Eye (tissue), 1 donor: ENCODE measurements at regions not wholly inside any gene's neighbourhood (a gene's known extent, or its start where the extent isn't known, plus 50 kb on each side); places are given as distances from the start of the nearest gene placed in this dataset.
"Not testable (repeated sequence)": the region's sequence is repeated elsewhere in the genome, so short reads cannot be mapped to it uniquely, and the experiment has no call there.

ENCODE experiments used
- DNase-seq: peaks from one replicate; pipeline ENCODE4 v3.0.0-alpha.2; 2015

GRCh38 chr2:126952216-126952615 lies 53.5 kb downstream of the TEX51 start:
- DNase-seq = no peak

GRCh38 chr2:126953483-126953882 lies 54.8 kb downstream of the TEX51 start:
- no peak for DNase-seq

GRCh38 chr2:126954831-126955230 lies 56.1 kb downstream of the TEX51 start:
- DNase-seq = no peak

- not testable (repeated sequence) for DNase-seq
Observed at GRCh38 chr2:126956773-126957172, 58.1 kb downstream of the TEX51 start.

GRCh38 chr2:126963390-126963789 lies 64.7 kb downstream of the TEX51 start:
- no peak for DNase-seq

GRCh38 chr2:126966601-126967000 lies 67.9 kb downstream of the TEX51 start:
- no peak for DNase-seq

- DNase-seq = peak; percentile 20
Observed at GRCh38 chr2:126970583-126970982, 71.9 kb downstream of the TEX51 start.

GRCh38 chr2:126971162-126971480 lies 72.4 kb downstream of the TEX51 start:
- DNase-seq = no peak

GRCh38 chr2:126971481-126972278 lies 73.0 kb downstream of the TEX51 start:
- peak; percentile 93 for DNase-seq

GRCh38 chr2:126972279-126972626 lies 73.6 kb downstream of the TEX51 start:
- DNase-seq = no peak

- DNase-seq = no peak
Observed at GRCh38 chr2:126973745-126974144, 75.1 kb downstream of the TEX51 start.

GRCh38 chr2:126975671-126976655 lies 77.3 kb downstream of the TEX51 start:
- DNase-seq = peak; percentile 16

- DNase-seq = peak; percentile 23
Observed at GRCh38 chr2:126976721-126977328, 78.1 kb downstream of the TEX51 start.

GRCh38 chr2:126978333-126978732 lies 79.6 kb downstream of the TEX51 start:
- no peak for DNase-seq

GRCh38 chr2:126979039-126980003 lies 80.6 kb downstream of the TEX51 start:
- no peak for DNase-seq

GRCh38 chr2:126981476-126981875 lies 82.8 kb downstream of the TEX51 start:
- no peak for DNase-seq

- DNase-seq = no peak
Observed at GRCh38 chr2:126982935-126983334, 84.2 kb downstream of the TEX51 start.

- DNase-seq = no peak
Observed at GRCh38 chr2:126986631-126987187, 88.0 kb downstream of the TEX51 start.

GRCh38 chr2:126988482-126988881 lies 89.8 kb downstream of the TEX51 start:
- no peak for DNase-seq

GRCh38 chr2:126989064-126989463 lies 90.4 kb downstream of the TEX51 start:
- DNase-seq = not testable (repeated sequence)

- DNase-seq = no peak
Observed at GRCh38 chr2:126990200-126990599, 91.5 kb downstream of the TEX51 start.
